Kidney (tissue), 13 donors: ENCODE measurements at regions not wholly inside any gene's neighbourhood (a gene's known extent, or its start where the extent isn't known, plus 50 kb on each side); places are given as distances from the start of the nearest gene placed in this dataset.
"Not testable (repeated sequence)": the region's sequence is repeated elsewhere in the genome, so short reads cannot be mapped to it uniquely, and the experiment has no call there.

ENCODE experiments used
- DNase-seq, 5 donors: peaks; one replicate each; pipeline ENCODE4 v3.0.0-alpha.2; 2013 to 2020
- FAIRE-seq: peaks from 2 replicates; lab custom pipeline; 2012; peaks lifted over from hg19 to GRCh38; lab: Jason Lieb, UNC
- H3K27ac ChIP-seq, 2 donors: one replicate each; pipeline ENCODE4 v1.7.0; 2013; ENCODE audit warnings: low read depth in 2 of 2, low read length in 2 of 2, inconsistent platforms in 1 of 2
- H3K27me3 ChIP-seq: one replicate; pipeline ENCODE4 v1.7.1; 2013; ENCODE audit warnings: low read length, inconsistent platforms; ENCODE audit not compliant: control insufficient read depth, insufficient read depth
- H3K36me3 ChIP-seq, 3 donors: one replicate each; pipeline versions ENCODE4 v1.7.0 to v1.7.1; 2013; ENCODE audit warnings: low read length in 3 of 3, control low read depth in 1 of 3, inconsistent platforms in 1 of 3; ENCODE audit not compliant: insufficient read depth in 3 of 3, control insufficient read depth in 2 of 3
- H3K4me1 ChIP-seq, 3 donors: one replicate each; pipeline versions ENCODE4 v1.7.0 to v1.7.1; 2013; ENCODE audit warnings: low read length in 3 of 3, inconsistent platforms in 1 of 3, low read depth in 1 of 3; ENCODE audit not compliant: control insufficient read depth in 2 of 3, insufficient read depth in 2 of 3
- H3K4me3 ChIP-seq, 3 donors: one replicate each; pipeline versions ENCODE4 v1.7.0 to v1.8.1; 2013; ENCODE audit warnings: low read length in 3 of 3, control low read depth in 1 of 3, inconsistent platforms in 1 of 3
- H3K9ac ChIP-seq, 3 donors: one replicate each; pipeline versions ENCODE4 v1.7.0 to v1.7.1; 2013; ENCODE audit warnings: low read length in 3 of 3, control low read depth in 1 of 3, inconsistent platforms in 1 of 3
- H3K9me3 ChIP-seq, 3 donors: one replicate each; pipeline versions ENCODE4 v1.7.0 to v1.7.1; 2013; ENCODE audit warnings: low read length in 3 of 3, control low read depth in 1 of 3, inconsistent platforms in 1 of 3; ENCODE audit not compliant: control insufficient read depth in 2 of 3, insufficient read depth in 1 of 3
- intact Hi-C: fragments of 100-400 bp; cut with DNase I; formaldehyde crosslinking; loops from one replicate; pipeline ENCODE4 v1.11.1; 2022
- TF ChIP-seq, protein P1 (sequence below): IDR thresholded peaks from 3 replicates; pipeline ENCODE4 v1.5.1; 2012; ENCODE audit warnings: mild to moderate bottlenecking, moderate library complexity, borderline replicate concordance; ENCODE audit not compliant: insufficient read depth; ENCODE audit errors: extremely low read depth
- donor health status: control.
- donor health status: control.
- donor health status: control.
- donor health status: control.
- donor health status: control.
- donor health status: DM: yes; HTN: yes; CAD: no.
- donor health status: Normal renal cell carcinoma (clear cell type).

- intact Hi-C loops = no loop called here
- Histone ChIP-seq H3K9ac (no peak overlapping the region), H3K4me1 (no peaks in the 10 kb centered on the region)
Observed at GRCh38 chr3:159045279-159045885, 243.5 kb downstream of the MFSD1 start.

GRCh38 chr3:159047361-159047760 is 245.5 kb downstream of the MFSD1 start:
- TF ChIP-seq, protein P1, sequence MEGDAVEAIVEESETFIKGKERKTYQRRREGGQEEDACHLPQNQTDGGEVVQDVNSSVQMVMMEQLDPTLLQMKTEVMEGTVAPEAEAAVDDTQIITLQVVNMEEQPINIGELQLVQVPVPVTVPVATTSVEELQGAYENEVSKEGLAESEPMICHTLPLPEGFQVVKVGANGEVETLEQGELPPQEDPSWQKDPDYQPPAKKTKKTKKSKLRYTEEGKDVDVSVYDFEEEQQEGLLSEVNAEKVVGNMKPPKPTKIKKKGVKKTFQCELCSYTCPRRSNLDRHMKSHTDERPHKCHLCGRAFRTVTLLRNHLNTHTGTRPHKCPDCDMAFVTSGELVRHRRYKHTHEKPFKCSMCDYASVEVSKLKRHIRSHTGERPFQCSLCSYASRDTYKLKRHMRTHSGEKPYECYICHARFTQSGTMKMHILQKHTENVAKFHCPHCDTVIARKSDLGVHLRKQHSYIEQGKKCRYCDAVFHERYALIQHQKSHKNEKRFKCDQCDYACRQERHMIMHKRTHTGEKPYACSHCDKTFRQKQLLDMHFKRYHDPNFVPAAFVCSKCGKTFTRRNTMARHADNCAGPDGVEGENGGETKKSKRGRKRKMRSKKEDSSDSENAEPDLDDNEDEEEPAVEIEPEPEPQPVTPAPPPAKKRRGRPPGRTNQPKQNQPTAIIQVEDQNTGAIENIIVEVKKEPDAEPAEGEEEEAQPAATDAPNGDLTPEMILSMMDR = no peak
- H3K4me1 ChIP-seq = no peaks in the 10 kb centered on the region
- DNase-seq = no peak
- H3K27ac ChIP-seq = no peak overlapping the region
- intact Hi-C loops = no loop called here
- no peaks in the 10 kb centered on the region for H3K36me3 ChIP-seq
- FAIRE-seq = no peak
- no peaks in the 10 kb centered on the region for H3K9me3 ChIP-seq
- no peak overlapping the region for H3K4me3 ChIP-seq
- no peaks in the 10 kb centered on the region for H3K27me3 ChIP-seq
- H3K9ac ChIP-seq = no peak overlapping the region

More at GRCh38 chr3:159045279-159045885, 243.5 kb downstream of the MFSD1 start:
- DNase-seq = peak in 2 of 5 donors; percentile 13 to 25
- H3K27me3 ChIP-seq = no peaks in the 10 kb centered on the region
- H3K4me3 ChIP-seq = peak overlapping the region in 1 of 3 donors; percentile 9
- no peak for FAIRE-seq
- no peaks in the 10 kb centered on the region for H3K36me3 ChIP-seq
- H3K9me3 ChIP-seq = no peaks in the 10 kb centered on the region
- no peak overlapping the region for H3K27ac ChIP-seq
- TF ChIP-seq, protein P1 = no peak

GRCh38 chr3:159052494-159052893 is 250.6 kb downstream of the MFSD1 start:
- H3K9me3 ChIP-seq, H3K4me1 ChIP-seq, DNase-seq, H3K36me3 ChIP-seq, H3K27me3 ChIP-seq, intact Hi-C loops, H3K4me3 ChIP-seq, H3K27ac ChIP-seq, H3K9ac ChIP-seq, FAIRE-seq: not testable (repeated sequence)

- no peaks in the 10 kb centered on the region for H3K36me3 ChIP-seq
- no peak for DNase-seq
- intact Hi-C loops = no loop called here
- no peaks in the 10 kb centered on the region for H3K27me3 ChIP-seq
- TF ChIP-seq, protein P1 = no peak
- FAIRE-seq = no peak
- H3K4me1 ChIP-seq = no peaks in the 10 kb centered on the region
- no peak overlapping the region for H3K4me3 ChIP-seq
- no peak overlapping the region for H3K9ac ChIP-seq
- no peaks in the 10 kb centered on the region for H3K9me3 ChIP-seq
- H3K27ac ChIP-seq = no peak overlapping the region
Observed at GRCh38 chr3:159057621-159058020, 255.8 kb downstream of the MFSD1 start.
